Loucy (cell line): ENCODE measurements at regions not wholly inside any gene's neighbourhood (a gene's known extent, or its start where the extent isn't known, plus 50 kb on each side); places are given as distances from the start of the nearest gene placed in this dataset.

Experiments used
- H2AFZ ChIP-seq: fragments of 200-600 bp; sonication (generic); 2 replicates; pipeline ENCODE4 v1.6.0; 2016; ENCODE audit warnings: antibody characterized with exemption, mild to moderate bottlenecking, low read length, moderate library complexity
- H3F3A ChIP-seq: fragments of 200-600 bp; 2 replicates; pipeline ENCODE4 v1.6.0; 2016; ENCODE audit warnings: antibody characterized with exemption, low read depth, mild to moderate bottlenecking
- H3K27me3 ChIP-seq: fragments of 200-600 bp; sonication (generic); 2 replicates; pipeline ENCODE4 v1.6.1; 2014; ENCODE audit warnings: low read length, mild to moderate bottlenecking; ENCODE audit not compliant: insufficient read depth, poor library complexity, severe bottlenecking
- H3K36me3 ChIP-seq: fragments of 200-600 bp; sonication (generic); 2 replicates; pipeline ENCODE4 v1.6.1; 2016; ENCODE audit warnings: low read length; ENCODE audit not compliant: insufficient read depth
- H3K4me1 ChIP-seq: fragments of 200-600 bp; sonication (generic); 2 replicates; pipeline ENCODE4 v1.5.1; 2014; ENCODE audit warnings: low read length, mild to moderate bottlenecking; ENCODE audit not compliant: insufficient read depth, poor library complexity, severe bottlenecking
- H3K4me2 ChIP-seq: fragments of 200-600 bp; sonication (generic); 2 replicates; pipeline ENCODE4 v1.6.0; 2014; ENCODE audit warnings: antibody characterized with exemption, low read length, low read depth, mild to moderate bottlenecking; ENCODE audit not compliant: poor library complexity, severe bottlenecking
- H3K4me3 ChIP-seq: fragments of 200-600 bp; sonication (generic); 2 replicates; pipeline ENCODE4 v1.5.1; 2014; ENCODE audit warnings: low read length, mild to moderate bottlenecking, mixed read lengths; ENCODE audit not compliant: poor library complexity, severe bottlenecking
- H3K79me2 ChIP-seq: fragments of 200-600 bp; sonication (generic); 2 replicates; pipeline ENCODE4 v1.6.1; 2014; ENCODE audit warnings: low read length; ENCODE audit not compliant: insufficient read depth
- H3K9ac ChIP-seq: fragments of 200-600 bp; sonication (generic); 2 replicates; pipeline ENCODE4 v1.6.0; 2014; ENCODE audit warnings: mild to moderate bottlenecking, low read depth, low read length, moderate library complexity; ENCODE audit not compliant: poor library complexity, severe bottlenecking
- H3K9me2 ChIP-seq: fragments of 200-600 bp; sonication (generic); replicated peaks from 2 replicates; pipeline ENCODE4 v1.6.1; 2016; ENCODE audit warnings: low read depth, low read length, mixed read lengths
- H3K9me3 ChIP-seq: fragments of 200-600 bp; sonication (generic); 2 replicates; pipeline ENCODE4 v1.6.1; 2014; ENCODE audit warnings: mild to moderate bottlenecking, antibody characterized with exemption, low read length, low read depth; ENCODE audit not compliant: insufficient read depth
- H4K20me1 ChIP-seq: fragments of 200-600 bp; sonication (generic); 2 replicates; pipeline ENCODE4 v1.6.0; 2014; ENCODE audit warnings: antibody characterized with exemption, low read length, mild to moderate bottlenecking; ENCODE audit not compliant: insufficient read depth, poor library complexity, severe bottlenecking
- EZH2phosphoT487 ChIP-seq: fragments of 200-600 bp; IDR thresholded peaks from 2 replicates; pipeline ENCODE4 v1.6.1; 2018; ENCODE audit warnings: antibody characterized with exemption, mild to moderate bottlenecking, moderate library complexity, borderline replicate concordance
- TF ChIP-seq, protein P1 (sequence below): fragments of 200-600 bp; sonication (generic); conservative IDR thresholded peaks from 2 replicates; pipeline ENCODE4 v1.5.1; 2014; ENCODE audit warnings: mild to moderate bottlenecking, antibody characterized with exemption, low read length

DNA sequence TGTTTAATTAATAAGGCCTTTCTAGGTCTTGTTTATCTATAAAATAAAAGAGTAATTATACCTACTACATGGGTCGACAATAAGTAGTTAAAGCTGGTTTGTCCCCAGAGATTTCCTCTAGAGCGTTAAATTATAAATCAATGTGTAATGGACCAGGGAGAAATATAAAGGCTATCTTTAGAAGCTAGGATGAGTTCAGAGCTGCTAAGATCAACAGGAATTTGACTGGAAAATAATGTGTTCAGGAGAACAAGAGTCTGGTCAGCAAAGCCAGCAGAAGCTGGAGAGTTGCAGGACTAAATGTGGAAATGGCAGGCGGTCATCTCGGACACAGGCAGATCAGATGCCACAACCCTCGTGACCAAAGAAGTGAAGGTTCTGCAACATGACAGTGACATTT, 428.8 kb downstream of the EPM2A start:
- Histone ChIP-seq H3K9me2 (0 out of 2 replicates have a peak, but pooled peaks cover 3% of the 10 kb centered on the region), H3K4me3 (no peak overlapping the region), H3K4me1 (no peaks in the 10 kb centered on the region), H3K9ac (no peak overlapping the region), H2AFZ (no peak overlapping the region), H3K27me3 (no peaks in the 10 kb centered on the region), H4K20me1 (no peaks in the 10 kb centered on the region), H3K4me2 (no peak overlapping the region), H3K79me2 (no peaks in the 10 kb centered on the region), H3F3A (no peaks in the 10 kb centered on the region), H3K36me3 (no peaks in the 10 kb centered on the region), H3K9me3 (no peaks in the 10 kb centered on the region)
- TF ChIP-seq EZH2phosphoT487, result no peak
- TF ChIP-seq, protein P1, sequence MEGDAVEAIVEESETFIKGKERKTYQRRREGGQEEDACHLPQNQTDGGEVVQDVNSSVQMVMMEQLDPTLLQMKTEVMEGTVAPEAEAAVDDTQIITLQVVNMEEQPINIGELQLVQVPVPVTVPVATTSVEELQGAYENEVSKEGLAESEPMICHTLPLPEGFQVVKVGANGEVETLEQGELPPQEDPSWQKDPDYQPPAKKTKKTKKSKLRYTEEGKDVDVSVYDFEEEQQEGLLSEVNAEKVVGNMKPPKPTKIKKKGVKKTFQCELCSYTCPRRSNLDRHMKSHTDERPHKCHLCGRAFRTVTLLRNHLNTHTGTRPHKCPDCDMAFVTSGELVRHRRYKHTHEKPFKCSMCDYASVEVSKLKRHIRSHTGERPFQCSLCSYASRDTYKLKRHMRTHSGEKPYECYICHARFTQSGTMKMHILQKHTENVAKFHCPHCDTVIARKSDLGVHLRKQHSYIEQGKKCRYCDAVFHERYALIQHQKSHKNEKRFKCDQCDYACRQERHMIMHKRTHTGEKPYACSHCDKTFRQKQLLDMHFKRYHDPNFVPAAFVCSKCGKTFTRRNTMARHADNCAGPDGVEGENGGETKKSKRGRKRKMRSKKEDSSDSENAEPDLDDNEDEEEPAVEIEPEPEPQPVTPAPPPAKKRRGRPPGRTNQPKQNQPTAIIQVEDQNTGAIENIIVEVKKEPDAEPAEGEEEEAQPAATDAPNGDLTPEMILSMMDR, result no peak

DNA sequence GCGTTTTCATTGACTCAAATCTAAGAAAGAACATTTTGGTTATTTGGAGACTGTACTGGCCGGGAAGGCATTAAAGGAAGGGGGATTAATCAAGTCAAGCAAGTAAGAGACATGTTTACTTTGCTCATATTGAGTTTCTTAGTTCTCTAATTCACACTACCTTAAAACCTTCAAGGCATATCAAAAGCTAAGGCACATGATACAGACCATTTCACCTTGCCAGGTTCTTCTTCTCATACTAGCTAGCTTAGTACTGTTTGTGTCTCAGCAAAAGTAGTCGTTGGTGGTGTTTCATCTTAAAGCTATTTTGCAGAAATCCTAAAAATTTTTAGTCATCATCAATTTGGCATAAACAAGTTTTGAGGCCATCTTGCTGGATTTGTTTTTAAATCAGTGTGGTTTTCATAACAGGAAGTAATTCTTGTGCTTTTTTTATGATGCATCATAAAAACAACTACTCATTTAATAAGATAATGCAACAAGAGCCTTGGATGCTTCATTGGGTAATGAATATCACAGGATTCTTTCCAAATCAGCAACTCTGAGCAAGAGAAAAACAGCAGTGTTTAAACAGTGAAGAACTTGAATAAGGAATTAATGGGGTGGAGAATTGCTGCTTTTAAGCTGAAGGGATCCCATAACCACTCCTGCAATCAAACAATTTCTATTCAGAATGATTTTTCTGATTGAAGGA, 425.3 kb downstream of the EPM2A start:
- H3F3A ChIP-seq, result no peaks in the 10 kb centered on the region
- TF ChIP-seq, protein P1, result no peak
- no peak for TF ChIP-seq EZH2phosphoT487
- H3K27me3 ChIP-seq, result no peaks in the 10 kb centered on the region
- H2AFZ ChIP-seq, result no peak overlapping the region
- no peaks in the 10 kb centered on the region for H3K9me3 ChIP-seq
- no peaks in the 10 kb centered on the region for H3K79me2 ChIP-seq
- no peak overlapping the region for H3K9ac ChIP-seq
- H3K36me3 ChIP-seq, result no peaks in the 10 kb centered on the region
- no peaks in the 10 kb centered on the region for H3K9me2 ChIP-seq
- no peaks in the 10 kb centered on the region for H3K4me1 ChIP-seq
- H3K4me3 ChIP-seq, result no peak overlapping the region
- H4K20me1 ChIP-seq, result no peaks in the 10 kb centered on the region
- H3K4me2 ChIP-seq, result no peak overlapping the region

DNA sequence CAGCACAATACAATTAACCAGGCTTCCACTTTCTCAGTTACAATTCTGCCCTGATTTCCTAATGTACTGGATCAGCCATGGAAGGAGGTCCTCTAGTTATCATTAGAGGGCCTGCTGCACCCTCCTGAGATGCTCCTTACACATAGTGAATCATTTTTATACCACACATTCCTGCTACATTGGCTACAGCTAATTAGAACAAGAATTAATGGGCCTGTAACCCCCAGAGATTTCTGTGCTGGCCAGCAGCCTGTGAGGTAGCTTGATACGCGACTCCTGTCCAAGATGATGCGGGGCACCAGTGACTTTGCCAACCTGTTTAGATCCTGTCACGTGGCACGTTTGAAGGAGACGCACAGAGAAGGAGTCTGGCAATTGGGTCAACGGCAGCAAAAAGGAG, 422.8 kb downstream of the EPM2A start:
- H4K20me1 ChIP-seq, result no peaks in the 10 kb centered on the region
- H3K9me3 ChIP-seq, result no peaks in the 10 kb centered on the region
- no peaks in the 10 kb centered on the region for H3F3A ChIP-seq
- no peak overlapping the region for H3K4me2 ChIP-seq
- no peak overlapping the region for H2AFZ ChIP-seq
- no peak for TF ChIP-seq EZH2phosphoT487
- TF ChIP-seq, protein P1, result no peak
- no peak overlapping the region for H3K9ac ChIP-seq
- no peaks in the 10 kb centered on the region for H3K36me3 ChIP-seq
- H3K27me3 ChIP-seq, result no peaks in the 10 kb centered on the region
- H3K79me2 ChIP-seq, result no peaks in the 10 kb centered on the region
- no peaks in the 10 kb centered on the region for H3K9me2 ChIP-seq
- H3K4me3 ChIP-seq, result no peak overlapping the region
- peaks cover 8% of the 10 kb centered on the region for H3K4me1 ChIP-seq
